Omental fat pad (tissue), 3 donors: ENCODE measurements at regions not wholly inside any gene's neighbourhood (a gene's known extent, or its start where the extent isn't known, plus 50 kb on each side); places are given as distances from the start of the nearest gene placed in this dataset.

ENCODE experiments used
- ATAC-seq: fragments of 150-250 bp; one replicate; pipeline ENCODE4 v1.9.1; 2016; ENCODE audit warnings: mild to moderate bottlenecking, moderate library complexity; ENCODE audit not compliant: low FRiP score
- DNase-seq: peaks from one replicate; pipeline ENCODE4 v3.0.0-alpha.2; 2019; ENCODE audit warnings: low spot score
- CTCF ChIP-seq, 3 donors: fragments of 450-650 bp; IDR thresholded peaks; one replicate each; pipeline ENCODE4 v1.5.1; 2016 to 2017; ENCODE audit warnings: antibody characterized with exemption in 3 of 3, mild to moderate bottlenecking in 3 of 3, moderate library complexity in 2 of 3

GRCh38 chr9:106309925-106310324, 553.0 kb upstream of the ZNF462 start:
- no peak for TF ChIP-seq CTCF (IDR thresholded peaks at IDR 0.05)
- ATAC-seq (no peak), DNase-seq (no peak)

DNA sequence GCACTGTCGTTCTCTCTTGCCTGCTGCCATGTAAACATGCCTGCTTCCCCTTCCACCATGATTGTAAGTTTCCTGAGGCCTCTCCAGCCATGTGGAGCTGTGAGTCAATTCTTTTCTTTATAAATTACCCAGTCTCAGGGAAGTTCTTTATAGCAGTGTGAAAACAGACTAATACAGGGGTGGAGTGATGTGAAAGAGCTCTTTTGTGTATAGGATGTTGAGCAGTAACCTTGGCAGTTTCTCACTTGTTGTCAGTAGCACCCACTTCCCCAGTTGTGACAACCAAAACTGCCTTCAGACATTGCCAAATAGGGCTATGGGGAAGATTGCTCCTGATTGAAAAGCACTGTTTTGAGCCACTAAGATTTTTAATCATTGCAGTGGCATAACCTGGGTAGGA, 552.2 kb upstream of the ZNF462 start:
- no peak for TF ChIP-seq CTCF (IDR thresholded peaks at IDR 0.05)
- ATAC-seq (no peak), DNase-seq (no peak)

DNA sequence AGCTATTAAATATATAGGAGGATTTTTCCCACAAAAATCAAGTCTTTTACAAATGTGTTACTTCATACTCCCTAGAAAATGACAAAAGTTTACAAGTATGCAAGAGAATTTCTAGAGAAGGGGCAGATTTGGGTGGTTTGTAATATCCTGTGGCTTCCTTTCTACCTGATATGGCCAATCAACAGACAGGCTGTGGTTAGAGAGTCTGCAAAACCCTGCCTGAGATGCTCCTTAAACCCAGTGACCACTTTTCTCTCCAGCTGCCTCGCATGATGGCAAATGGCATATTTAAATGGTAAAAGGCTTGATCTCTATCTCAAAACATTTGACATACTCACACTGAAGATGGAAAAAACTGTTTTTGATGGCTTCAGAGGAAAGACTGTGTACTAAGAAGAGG, 550.1 kb upstream of the ZNF462 start:
- ATAC-seq (no peak), DNase-seq (no peak)
- TF ChIP-seq CTCF (IDR thresholded peaks at IDR 0.05): no peak

GRCh38 chr9:106314476-106314875, 548.5 kb upstream of the ZNF462 start:
- ATAC-seq: no peak
- DNase-seq: no peak
- TF ChIP-seq CTCF (IDR thresholded peaks at IDR 0.05): no peak

- ATAC-seq: no peak
- no peak for DNase-seq
- no peak for TF ChIP-seq CTCF (IDR thresholded peaks at IDR 0.05)
These were observed 541.4 kb upstream of the ZNF462 start for GRCh38 chr9:106321394-106322180.

DNA sequence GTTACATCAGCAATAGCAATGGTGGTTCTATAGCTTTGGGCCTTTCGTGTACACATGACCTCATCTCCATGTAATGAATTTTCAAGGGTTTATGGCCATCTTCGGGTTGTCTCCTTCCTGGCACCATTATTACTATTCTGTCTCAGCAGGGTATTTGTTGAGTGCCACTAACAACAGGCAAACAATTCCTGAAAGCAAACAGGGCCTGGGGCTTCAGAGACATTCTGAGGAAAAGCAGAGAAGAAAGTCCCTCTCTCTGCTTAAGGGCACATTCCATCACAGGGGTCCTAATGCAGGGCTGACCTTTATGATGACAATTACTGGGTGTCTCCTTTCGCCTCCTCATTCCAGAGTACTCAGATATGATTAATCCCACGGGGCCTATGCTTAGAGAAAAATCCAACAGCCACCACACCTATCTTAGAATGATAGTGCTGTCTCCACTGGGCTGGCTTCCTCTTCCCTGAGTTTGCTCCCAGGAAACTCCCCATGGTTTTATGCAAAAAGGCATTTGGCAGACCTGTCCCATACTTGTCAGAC, 540.2 kb upstream of the ZNF462 start:
- ATAC-seq: no peak
- no peak for TF ChIP-seq CTCF (IDR thresholded peaks at IDR 0.05)
- no peak for DNase-seq

- no peak for TF ChIP-seq CTCF (IDR thresholded peaks at IDR 0.05)
- ATAC-seq (no peak), DNase-seq (no peak)
These were observed 538.8 kb upstream of the ZNF462 start for GRCh38 chr9:106324053-106324585.
